ENCODE measurements at regions not wholly inside any gene's neighbourhood (a gene's known extent, or its start where the extent isn't known, plus 50 kb on each side); places are given as distances from the start of the nearest gene placed in this dataset.

- Histone ChIP-seq H3K27ac (no peak overlapping the region), H3K4me1 (no peaks in the 10 kb centered on the region), H3K4me3 (no peak overlapping the region), H3K9me3 (no peaks in the 10 kb centered on the region), H3K36me3 (no peaks in the 10 kb centered on the region), H3K27me3 (no peaks in the 10 kb centered on the region)
- ATAC-seq (ENCODE audit: low FRiP score in 2 of 2): no peak
- no peak for DNase-seq
- TF ChIP-seq CTCF (IDR thresholded peaks at IDR 0.05) (no peak), POLR2AphosphoS5 (IDR thresholded peaks at IDR 0.05) (no peak), EP300 (IDR thresholded peaks at IDR 0.05) (no peak), POLR2A (IDR thresholded peaks at IDR 0.05) (no peak)
- WGBS, 2 donors: 70 to 82% methylated on average over 2 of the region's 2 CpGs
Observed at GRCh38 chr13:53631511-53631910, 602.9 kb downstream of the OLFM4 start.

GRCh38 chr13:53638040-53638439 lies 609.4 kb downstream of the OLFM4 start:
- DNase-seq (no peak), ATAC-seq (ENCODE audit: low FRiP score in 2 of 2) (no peak)
- Histone ChIP-seq H3K4me1 (no peaks in the 10 kb centered on the region), H3K27ac (no peak overlapping the region), H3K36me3 (no peaks in the 10 kb centered on the region), H3K4me3 (no peak overlapping the region), H3K27me3 (no peaks in the 10 kb centered on the region), H3K9me3 (no peaks in the 10 kb centered on the region)
- WGBS, 2 donors: 62 to 66% methylated on average over 2 of the region's 2 CpGs
- TF ChIP-seq CTCF (IDR thresholded peaks at IDR 0.05) (no peak), EP300 (IDR thresholded peaks at IDR 0.05) (no peak), POLR2AphosphoS5 (IDR thresholded peaks at IDR 0.05) (no peak), POLR2A (IDR thresholded peaks at IDR 0.05) (no peak)

- Histone ChIP-seq H3K4me1 (no peaks in the 10 kb centered on the region), H3K27me3 (no peaks in the 10 kb centered on the region), H3K27ac (no peak overlapping the region), H3K4me3 (no peak overlapping the region), H3K9me3 (no peaks in the 10 kb centered on the region), H3K36me3 (no peaks in the 10 kb centered on the region)
- no peak for DNase-seq
- ATAC-seq (ENCODE audit: low FRiP score in 2 of 2): no peak
- TF ChIP-seq EP300 (IDR thresholded peaks at IDR 0.05): no peak
- TF ChIP-seq POLR2A (IDR thresholded peaks at IDR 0.05): no peak
- no peak for TF ChIP-seq POLR2AphosphoS5 (IDR thresholded peaks at IDR 0.05)
- TF ChIP-seq CTCF (IDR thresholded peaks at IDR 0.05): no peak
- 44 to 78% methylated on average over 3 of the region's 3 CpGs for WGBS, 2 donors
Observed at GRCh38 chr13:53642306-53642705, 613.7 kb downstream of the OLFM4 start.

- H3K4me3 ChIP-seq: no peak overlapping the region
- no peak for TF ChIP-seq POLR2A (IDR thresholded peaks at IDR 0.05)
- no peak for TF ChIP-seq EP300 (IDR thresholded peaks at IDR 0.05)
- TF ChIP-seq CTCF (IDR thresholded peaks at IDR 0.05): no peak
- no peak for TF ChIP-seq POLR2AphosphoS5 (IDR thresholded peaks at IDR 0.05)
- DNase-seq: no peak
- H3K4me1 ChIP-seq: no peaks in the 10 kb centered on the region
- H3K9me3 ChIP-seq: no peaks in the 10 kb centered on the region
- ATAC-seq (ENCODE audit: low FRiP score in 2 of 2): no peak
- H3K27me3 ChIP-seq: no peaks in the 10 kb centered on the region
- no peak overlapping the region for H3K27ac ChIP-seq
- no peaks in the 10 kb centered on the region for H3K36me3 ChIP-seq
- 81 to 84% methylated on average over 3 of the region's 3 CpGs for WGBS, 2 donors
Observed at GRCh38 chr13:53648673-53649072, 620.1 kb downstream of the OLFM4 start.

GRCh38 chr13:53672005-53672404 lies 643.4 kb downstream of the OLFM4 start:
- H3K27ac ChIP-seq: no peak overlapping the region
- no peak for DNase-seq
- WGBS, 2 donors: 73 to 78% methylated on average over 2 of the region's 2 CpGs
- no peaks in the 10 kb centered on the region for H3K27me3 ChIP-seq
- H3K4me1 ChIP-seq: no peaks in the 10 kb centered on the region
- H3K9me3 ChIP-seq: no peaks in the 10 kb centered on the region
- TF ChIP-seq POLR2AphosphoS5 (IDR thresholded peaks at IDR 0.05): no peak
- no peak for TF ChIP-seq CTCF (IDR thresholded peaks at IDR 0.05)
- no peak for TF ChIP-seq EP300 (IDR thresholded peaks at IDR 0.05)
- no peak for TF ChIP-seq POLR2A (IDR thresholded peaks at IDR 0.05)
- no peak overlapping the region for H3K4me3 ChIP-seq
- no peaks in the 10 kb centered on the region for H3K36me3 ChIP-seq
- no peak for ATAC-seq (ENCODE audit: low FRiP score in 2 of 2)

Measured in upper lobe of left lung (tissue), 6 donors.